ENCODE measurements at regions not wholly inside any gene's neighbourhood (a gene's known extent, or its start where the extent isn't known, plus 50 kb on each side); places are given as distances from the start of the nearest gene placed in this dataset.

DNA sequence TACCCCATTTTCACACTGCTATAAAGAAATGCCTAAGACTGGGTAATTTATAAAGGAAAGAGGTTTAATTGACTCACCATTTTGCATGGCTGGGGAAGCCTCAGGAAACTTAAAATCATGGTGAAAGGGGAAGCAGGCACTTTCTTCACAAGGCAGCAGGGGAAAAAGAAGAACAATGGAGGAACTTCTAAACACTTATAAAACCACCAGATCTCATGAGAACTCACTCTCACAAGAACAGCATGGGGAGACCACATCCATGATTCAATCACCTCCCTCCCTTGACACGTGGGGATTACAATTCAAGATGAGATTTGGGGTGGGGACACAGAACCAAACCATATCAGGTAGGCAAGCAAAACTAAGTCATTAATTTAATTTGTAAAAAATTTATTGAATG lies 343.2 kb downstream of the FRK start:
- no peaks in the 10 kb centered on the region for H3K36me3 Mint-ChIP-seq
- no peaks in the 10 kb centered on the region for H3K9me3 Mint-ChIP-seq
- H3K27ac Mint-ChIP-seq = no peak overlapping the region
- DNase-seq = no peak
- no peaks in the 10 kb centered on the region for H3K4me1 Mint-ChIP-seq
- no peaks in the 10 kb centered on the region for H3K27me3 Mint-ChIP-seq
- H3K4me3 Mint-ChIP-seq = no peak overlapping the region

DNA sequence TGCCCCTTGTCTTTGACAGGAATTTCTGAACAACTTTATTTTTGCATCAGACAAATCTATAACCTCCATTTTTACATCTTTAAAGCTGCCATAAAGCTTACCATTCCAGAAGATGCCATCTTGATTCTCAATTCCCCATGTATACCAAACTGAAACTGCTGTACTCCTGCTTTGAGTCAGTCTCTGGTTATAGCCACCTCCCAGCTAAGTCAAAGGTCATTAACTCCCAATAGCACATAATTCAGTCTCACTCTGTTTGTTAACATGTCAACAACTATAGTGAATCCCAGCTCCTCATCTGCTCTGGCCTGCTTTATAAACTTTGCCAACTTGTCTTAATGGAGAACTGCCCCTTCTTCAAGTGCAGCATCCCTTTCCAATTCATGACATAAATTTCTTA lies 343.6 kb downstream of the FRK start:
- Mint-ChIP-seq H3K36me3 (no peaks in the 10 kb centered on the region), H3K4me3 (no peak overlapping the region), H3K27me3 (no peaks in the 10 kb centered on the region), H3K27ac (no peak overlapping the region), H3K4me1 (no peaks in the 10 kb centered on the region), H3K9me3 (no peaks in the 10 kb centered on the region)
- DNase-seq = no peak

DNA sequence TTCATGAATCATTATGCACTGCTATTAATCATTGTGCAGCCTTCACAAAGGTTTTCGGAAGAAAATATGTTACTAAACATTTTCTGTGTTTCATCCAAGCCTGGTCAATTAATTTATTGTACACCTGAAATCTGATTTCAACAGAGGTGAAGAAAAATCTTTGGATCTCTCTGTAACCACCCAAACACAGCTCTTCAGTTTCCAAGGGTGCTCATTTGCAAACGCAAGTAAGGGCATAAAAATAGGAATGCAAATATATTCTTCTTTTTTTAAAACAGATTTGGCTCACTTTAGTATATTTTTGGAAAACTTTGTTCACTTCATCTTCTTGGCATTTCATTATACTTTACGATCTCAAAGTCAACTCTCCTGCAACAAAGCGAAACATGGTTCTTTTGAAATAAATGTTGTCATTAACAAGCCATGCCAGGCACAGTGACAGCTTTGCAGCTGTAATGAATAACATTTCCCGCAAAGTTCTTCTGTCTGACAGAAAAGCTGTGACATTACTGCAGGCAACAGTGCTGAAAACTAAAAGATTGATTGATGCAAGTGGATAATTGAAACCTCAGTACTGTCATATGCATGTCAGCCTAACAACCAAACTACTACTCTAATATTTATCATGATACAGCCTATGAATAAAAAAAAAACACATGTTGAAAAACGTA lies 348.3 kb downstream of the FRK start:
- Mint-ChIP-seq H3K36me3 (no peaks in the 10 kb centered on the region), H3K4me3 (no peak overlapping the region), H3K27ac (no peak overlapping the region)

DNA sequence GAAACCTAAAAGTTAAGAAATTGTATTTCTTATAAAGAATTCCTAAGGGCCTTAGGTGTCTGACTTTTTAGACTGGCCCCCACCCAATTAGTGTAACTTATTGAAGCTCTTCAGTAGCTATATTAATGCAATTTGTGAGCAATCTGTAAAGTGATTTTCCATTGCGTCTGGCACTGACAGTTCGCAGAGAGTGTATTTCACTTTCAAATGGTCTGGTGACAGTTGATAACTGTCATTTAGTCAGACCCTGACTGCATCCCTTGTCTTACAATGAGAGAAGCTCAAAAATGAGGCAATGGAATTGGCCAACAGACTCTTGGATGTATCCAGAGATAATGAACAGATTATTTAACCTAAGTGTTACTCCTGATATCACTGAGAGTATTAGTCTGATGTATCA lies 351.8 kb downstream of the FRK start:
- DNase-seq = no peak
- H3K9me3 Mint-ChIP-seq = no peaks in the 10 kb centered on the region
- no peak overlapping the region for H3K27ac Mint-ChIP-seq
- no peaks in the 10 kb centered on the region for H3K27me3 Mint-ChIP-seq
- H3K4me1 Mint-ChIP-seq = no peaks in the 10 kb centered on the region
- no peak overlapping the region for H3K4me3 Mint-ChIP-seq
- H3K36me3 Mint-ChIP-seq = no peaks in the 10 kb centered on the region

More for the DNA sequence above, 348.3 kb downstream of the FRK start:
- no peaks in the 10 kb centered on the region for H3K4me1 Mint-ChIP-seq
- DNase-seq = no peak
- H3K9me3 Mint-ChIP-seq = no peaks in the 10 kb centered on the region
- no peaks in the 10 kb centered on the region for H3K27me3 Mint-ChIP-seq

DNA sequence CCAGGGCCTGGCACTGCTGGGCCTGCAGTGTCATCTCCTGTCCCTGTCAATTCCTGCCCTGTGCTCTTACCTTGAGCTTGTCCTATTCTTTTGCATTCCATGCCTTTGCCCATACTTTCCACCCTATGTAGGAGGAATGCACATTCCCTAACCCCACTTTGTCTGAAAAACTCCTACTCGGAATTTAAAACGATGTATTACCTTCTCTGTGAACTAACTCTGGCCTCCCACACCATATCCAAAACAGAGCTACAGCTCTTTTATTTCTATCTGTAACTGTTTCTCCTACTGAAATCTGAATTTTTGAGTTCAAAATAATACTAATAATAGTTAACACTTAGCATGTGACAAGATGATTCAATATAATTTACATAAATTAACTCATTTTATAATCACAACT lies 353.7 kb downstream of the FRK start:
- Mint-ChIP-seq H3K4me3 (no peak overlapping the region), H3K4me1 (no peaks in the 10 kb centered on the region), H3K36me3 (no peaks in the 10 kb centered on the region), H3K9me3 (peaks cover 5% of the 10 kb centered on the region), H3K27me3 (no peaks in the 10 kb centered on the region), H3K27ac (no peak overlapping the region)
- DNase-seq = no peak

DNA sequence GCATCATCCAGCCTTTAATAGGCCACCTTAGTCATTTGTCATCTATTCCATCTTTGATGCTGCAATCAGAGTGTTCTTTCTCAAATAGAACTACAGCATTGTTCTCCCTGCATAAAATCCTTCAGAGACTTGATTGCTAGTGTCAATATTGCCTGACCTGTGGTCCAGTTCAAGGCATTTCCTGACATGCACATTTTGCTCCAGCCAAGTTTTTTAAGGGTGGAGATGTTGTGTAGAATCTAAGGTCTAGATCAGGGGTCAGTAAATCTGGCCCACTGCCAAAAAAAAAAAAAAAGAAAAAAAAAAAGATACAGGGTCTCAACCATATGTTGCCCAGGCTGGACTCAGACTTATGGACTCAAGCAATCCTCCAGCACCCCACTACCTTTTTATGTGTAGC lies 354.4 kb downstream of the FRK start:
- H3K27ac Mint-ChIP-seq = no peak overlapping the region
- H3K4me1 Mint-ChIP-seq = no peaks in the 10 kb centered on the region
- H3K36me3 Mint-ChIP-seq = no peaks in the 10 kb centered on the region
- DNase-seq = no peak
- H3K27me3 Mint-ChIP-seq = no peaks in the 10 kb centered on the region
- peaks cover 5% of the 10 kb centered on the region for H3K9me3 Mint-ChIP-seq
- H3K4me3 Mint-ChIP-seq = no peak overlapping the region

DNA sequence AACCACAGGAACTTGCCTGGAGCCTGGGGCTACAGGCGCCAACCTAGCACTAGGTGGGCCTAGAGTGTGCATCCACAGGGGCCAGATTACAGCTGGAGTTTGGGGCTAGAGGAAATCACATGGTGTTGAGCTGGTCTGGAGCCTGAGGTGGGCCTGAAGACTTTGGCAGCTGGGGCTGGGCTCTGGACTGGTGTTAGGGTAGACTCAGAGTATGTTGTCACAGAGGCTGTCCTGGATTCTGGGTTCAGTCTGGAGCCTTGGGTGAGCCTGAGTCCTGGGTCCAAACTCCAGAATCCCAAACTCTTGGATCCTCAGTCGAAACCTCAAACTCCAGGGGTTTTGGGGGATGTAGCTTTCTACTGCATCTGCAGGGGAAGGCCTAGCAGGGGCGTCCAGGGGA lies 356.7 kb downstream of the FRK start:
- no peaks in the 10 kb centered on the region for H3K4me1 Mint-ChIP-seq
- no peaks in the 10 kb centered on the region for H3K36me3 Mint-ChIP-seq
- H3K4me3 Mint-ChIP-seq = no peak overlapping the region
- no peak overlapping the region for H3K27ac Mint-ChIP-seq
- no peak for DNase-seq
- H3K9me3 Mint-ChIP-seq = peaks cover 5% of the 10 kb centered on the region
- no peaks in the 10 kb centered on the region for H3K27me3 Mint-ChIP-seq

DNA sequence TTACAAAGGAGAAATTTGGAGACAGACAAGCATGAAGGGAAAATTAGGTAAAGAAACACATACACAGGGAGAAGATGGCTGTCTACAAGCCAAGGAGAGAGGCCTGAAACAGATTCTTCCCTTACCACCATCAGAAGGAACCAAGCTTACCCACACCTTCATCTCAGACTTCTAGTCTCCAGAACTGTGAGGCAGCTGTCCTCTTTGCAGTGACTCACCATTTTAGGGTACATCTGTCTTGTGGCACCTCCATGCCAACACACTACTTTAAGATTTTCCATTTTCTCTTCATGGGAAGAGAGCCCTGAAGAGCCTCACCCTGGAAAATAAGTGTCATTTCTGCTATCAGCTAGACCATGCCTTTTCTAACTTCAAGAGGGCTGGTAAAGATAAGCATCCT lies 369.3 kb downstream of the FRK start:
- no peaks in the 10 kb centered on the region for H3K27me3 Mint-ChIP-seq
- no peak for DNase-seq
- no peaks in the 10 kb centered on the region for H3K36me3 Mint-ChIP-seq
- H3K27ac Mint-ChIP-seq = no peak overlapping the region
- no peaks in the 10 kb centered on the region for H3K4me1 Mint-ChIP-seq
- no peaks in the 10 kb centered on the region for H3K9me3 Mint-ChIP-seq
- H3K4me3 Mint-ChIP-seq = no peak overlapping the region

DNA sequence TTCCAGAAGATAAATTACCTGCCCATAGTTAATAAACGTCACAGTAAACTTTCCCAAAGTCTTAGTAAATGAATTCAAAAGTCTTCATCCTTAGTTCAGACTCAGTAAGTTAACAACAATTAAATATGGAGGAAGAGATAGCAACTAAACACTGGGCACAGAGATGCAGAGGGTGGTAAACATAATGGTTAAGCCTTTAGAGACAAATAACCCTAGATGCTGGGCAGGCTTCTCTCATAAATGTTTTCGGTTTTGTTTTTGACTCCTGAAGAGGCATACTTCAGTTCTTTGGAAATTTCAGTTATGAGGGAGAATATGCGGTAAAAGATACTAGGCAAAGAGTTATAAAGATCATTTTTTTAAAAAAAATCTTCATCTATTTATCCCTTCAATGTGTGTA lies 369.8 kb downstream of the FRK start:
- no peaks in the 10 kb centered on the region for H3K4me1 Mint-ChIP-seq
- no peaks in the 10 kb centered on the region for H3K36me3 Mint-ChIP-seq
- no peaks in the 10 kb centered on the region for H3K27me3 Mint-ChIP-seq
- DNase-seq = no peak
- H3K27ac Mint-ChIP-seq = no peak overlapping the region
- H3K4me3 Mint-ChIP-seq = no peak overlapping the region
- H3K9me3 Mint-ChIP-seq = no peaks in the 10 kb centered on the region

DNA sequence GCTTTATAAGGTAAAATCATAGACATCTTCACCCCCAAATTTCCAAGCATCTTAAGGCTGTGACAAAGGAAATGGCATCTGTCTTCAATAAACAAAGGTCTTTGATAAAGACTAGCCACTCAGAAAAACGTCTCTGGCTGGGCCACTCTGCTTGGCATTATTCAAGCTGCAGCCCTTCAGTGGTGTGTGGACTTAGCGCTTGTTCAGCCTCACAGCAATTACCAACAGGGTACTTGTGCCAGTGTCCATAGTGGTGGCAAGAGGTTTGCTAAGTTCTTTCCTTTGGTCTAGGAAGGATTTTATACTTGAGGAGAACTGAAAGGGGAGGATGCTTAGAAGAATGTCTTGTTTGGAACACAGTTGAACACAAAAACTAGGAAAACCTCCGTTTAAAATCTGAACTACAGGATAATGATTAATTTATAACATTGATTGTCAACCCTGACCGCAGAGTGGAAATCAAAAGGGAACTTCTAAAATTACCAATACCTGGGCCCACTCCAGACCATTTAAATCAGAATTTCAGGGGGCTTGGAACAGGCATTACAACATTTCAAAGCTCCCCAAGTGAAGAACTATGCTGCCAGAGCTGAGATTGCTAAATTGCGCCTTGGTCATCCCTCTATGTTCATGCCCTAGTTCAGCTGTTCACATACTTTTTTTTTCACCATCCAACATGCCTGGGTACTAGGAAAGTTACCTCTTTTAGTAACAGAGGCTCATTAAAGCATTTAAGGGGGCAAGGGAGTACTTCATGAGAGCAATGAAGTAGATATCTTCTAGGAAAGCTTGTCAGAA lies 378.5 kb downstream of the FRK start:
- Mint-ChIP-seq H3K27ac (no peak overlapping the region), H3K27me3 (no peaks in the 10 kb centered on the region), H3K9me3 (no peaks in the 10 kb centered on the region), H3K4me1 (no peaks in the 10 kb centered on the region), H3K36me3 (no peaks in the 10 kb centered on the region), H3K4me3 (no peak overlapping the region)
- no peak for DNase-seq

DNA sequence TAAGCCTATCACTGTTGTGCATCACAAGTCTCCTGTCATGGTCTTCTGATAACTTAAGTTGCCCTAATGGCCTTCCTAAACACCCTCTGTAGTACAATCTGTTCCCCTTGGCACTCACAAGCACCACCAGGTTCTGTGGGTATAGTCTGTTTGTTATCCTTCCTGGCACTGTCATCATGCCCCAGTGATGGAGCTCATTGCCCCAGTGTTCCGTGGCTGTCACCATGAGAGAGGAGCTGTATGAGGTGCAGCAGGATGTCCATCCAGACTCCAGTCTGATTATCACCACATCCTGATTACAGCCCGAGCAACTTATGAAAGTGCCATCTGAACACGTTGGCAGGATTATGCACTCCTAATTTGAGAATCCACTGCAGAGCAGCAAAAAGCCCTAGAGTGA lies 380.1 kb downstream of the FRK start:
- Mint-ChIP-seq H3K4me1 (no peaks in the 10 kb centered on the region), H3K36me3 (no peaks in the 10 kb centered on the region), H3K27ac (no peak overlapping the region), H3K4me3 (no peak overlapping the region), H3K27me3 (no peaks in the 10 kb centered on the region), H3K9me3 (no peaks in the 10 kb centered on the region)
- DNase-seq = no peak

DNA sequence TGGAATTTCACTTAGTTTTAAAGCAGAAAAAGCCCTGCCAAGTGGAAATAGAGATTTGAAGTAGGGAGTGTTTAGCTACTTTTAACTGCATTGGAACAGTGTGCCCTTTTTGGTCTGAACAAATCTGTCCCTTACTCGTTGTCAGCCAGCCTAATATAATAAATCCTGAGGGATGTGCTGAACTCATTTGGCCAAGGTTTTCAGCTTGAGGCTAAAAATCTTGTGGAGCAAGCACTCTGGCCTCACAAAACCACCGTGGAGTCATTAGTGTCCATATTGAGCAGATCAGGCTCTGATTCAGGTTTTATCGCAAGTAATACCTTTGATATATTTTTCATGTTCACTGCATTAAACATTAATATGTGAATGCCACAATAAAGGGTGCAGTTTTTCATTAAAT lies 383.5 kb downstream of the FRK start:
- Mint-ChIP-seq H3K27ac (no peak overlapping the region), H3K36me3 (no peaks in the 10 kb centered on the region), H3K9me3 (no peaks in the 10 kb centered on the region), H3K4me1 (no peaks in the 10 kb centered on the region), H3K4me3 (no peak overlapping the region), H3K27me3 (no peaks in the 10 kb centered on the region)
- DNase-seq = no peak

DNA sequence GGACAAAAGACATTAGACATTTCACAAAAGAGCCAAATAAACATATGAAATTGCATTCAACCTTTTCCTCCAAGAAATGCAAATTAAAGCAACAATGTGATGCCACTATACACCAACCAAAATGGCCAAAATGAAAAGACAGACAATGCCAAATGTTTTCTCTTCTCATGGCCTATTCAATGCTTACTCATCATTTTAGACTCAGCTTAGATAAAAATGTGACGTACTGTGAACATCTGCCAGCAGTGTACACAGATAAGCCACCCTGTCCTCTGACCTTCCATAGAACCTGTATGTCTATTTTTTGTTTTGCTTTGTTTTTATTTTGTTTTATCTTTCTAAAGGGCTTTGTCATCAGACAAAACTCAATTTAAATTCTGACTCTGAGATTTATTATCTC lies 385.2 kb downstream of the FRK start:
- H3K9me3 Mint-ChIP-seq = no peaks in the 10 kb centered on the region
- no peak overlapping the region for H3K4me3 Mint-ChIP-seq
- H3K27ac Mint-ChIP-seq = no peak overlapping the region
- no peaks in the 10 kb centered on the region for H3K27me3 Mint-ChIP-seq
- no peaks in the 10 kb centered on the region for H3K4me1 Mint-ChIP-seq
- DNase-seq = no peak
- H3K36me3 Mint-ChIP-seq = no peaks in the 10 kb centered on the region

DNA sequence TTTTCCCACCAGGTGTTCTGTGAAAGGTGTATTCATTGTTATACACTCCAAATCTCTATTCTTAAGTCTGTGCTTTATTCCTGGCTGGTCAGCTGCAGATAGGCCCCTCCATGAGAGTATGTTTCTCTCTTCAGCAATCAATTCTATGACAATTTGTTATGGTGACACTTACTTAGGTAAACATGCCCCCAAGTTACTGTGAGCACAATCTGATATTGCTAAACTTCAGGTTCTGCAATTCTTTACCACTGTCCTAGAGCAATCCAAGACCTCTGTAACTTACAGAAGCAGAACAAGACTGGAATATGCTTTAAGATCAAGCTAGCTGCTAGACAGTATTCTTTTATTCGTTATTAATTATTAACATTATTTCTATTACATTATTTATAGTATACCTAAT lies 391.9 kb downstream of the FRK start:
- Mint-ChIP-seq H3K4me1 (no peaks in the 10 kb centered on the region), H3K36me3 (no peaks in the 10 kb centered on the region), H3K27me3 (no peaks in the 10 kb centered on the region), H3K4me3 (no peak overlapping the region), H3K27ac (no peak overlapping the region), H3K9me3 (no peaks in the 10 kb centered on the region)
- DNase-seq = no peak

DNA sequence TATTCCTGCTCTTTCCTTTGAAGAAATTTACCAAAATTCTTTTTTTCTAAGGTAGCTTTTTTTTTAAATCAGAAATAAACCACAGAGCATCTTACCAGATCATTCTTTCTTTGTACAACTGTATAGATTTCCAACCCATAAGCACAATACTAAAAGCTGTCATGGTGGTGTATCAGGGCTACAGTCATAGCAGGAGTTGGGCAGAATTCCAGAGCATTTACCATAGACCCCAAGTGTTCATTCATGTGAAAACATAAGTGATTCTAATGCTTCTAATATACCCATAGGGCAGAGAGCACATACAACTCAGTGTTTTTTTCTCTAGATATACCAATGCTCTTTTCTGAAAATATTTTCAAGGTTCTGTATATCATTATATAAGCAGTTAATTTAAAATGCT lies 392.5 kb downstream of the FRK start:
- Mint-ChIP-seq H3K9me3 (no peaks in the 10 kb centered on the region), H3K36me3 (no peaks in the 10 kb centered on the region), H3K4me3 (no peak overlapping the region), H3K27ac (no peak overlapping the region), H3K27me3 (no peaks in the 10 kb centered on the region), H3K4me1 (no peaks in the 10 kb centered on the region)
- DNase-seq = no peak

DNA sequence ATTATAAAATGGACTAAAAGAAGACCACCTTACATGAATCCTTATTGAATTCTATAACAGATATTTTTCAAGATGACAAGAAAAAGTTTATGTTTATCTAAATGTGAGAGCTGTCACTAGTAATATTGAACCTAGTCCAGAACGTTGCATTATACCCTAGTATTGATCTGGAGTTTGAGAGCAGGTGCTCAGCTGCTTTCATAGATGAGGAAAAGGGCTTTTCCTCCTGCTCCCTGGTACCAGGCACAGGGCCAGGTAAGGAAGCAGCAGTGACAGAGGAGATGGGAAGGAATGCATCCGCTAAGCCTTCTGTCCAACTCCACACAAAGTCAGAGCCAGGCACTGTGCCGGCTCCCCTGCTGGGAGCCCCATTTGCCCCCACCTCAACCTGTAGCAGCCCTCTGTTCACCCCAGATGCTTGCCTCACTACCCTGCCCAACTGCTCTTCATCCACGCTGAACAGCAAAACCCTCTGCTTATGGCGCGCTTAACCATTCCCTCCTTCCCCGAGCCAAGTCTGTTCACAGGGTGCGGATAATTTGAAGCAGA lies 393.1 kb downstream of the FRK start:
- Mint-ChIP-seq H3K27me3 (no peaks in the 10 kb centered on the region), H3K4me1 (no peaks in the 10 kb centered on the region), H3K36me3 (no peaks in the 10 kb centered on the region), H3K4me3 (no peak overlapping the region), H3K27ac (no peak overlapping the region), H3K9me3 (no peaks in the 10 kb centered on the region)
- DNase-seq = no peak

Measured in activated naive CD8-positive, alpha-beta T cell treated with anti-CD3 and anti-CD28 coated beads for 36 hours (primary cell).